Caco-2 (cell line): ENCODE measurements at regions not wholly inside any gene's neighbourhood (a gene's known extent, or its start where the extent isn't known, plus 50 kb on each side); places are given as distances from the start of the nearest gene placed in this dataset.
A peak's percentile ranks its signal among the peaks of the same experiment; 100 is the strongest.

Source experiments
- BruUV-seq: library from RNA; stranded (reverse); fragments of 400-500 nt; replicated peaks from 2 replicates; lab custom pipeline; 2021; lab: Mats Ljungman, UMichigan
- CTCF ChIA-PET: fragments of 300-600 bp; sonication (Branson Sonifier 250); formaldehyde crosslinking; loops from one replicate; lab custom pipeline; 2022; ENCODE audit warnings: antibody characterized with exemption; lab: Charles Lee
- POLR2A ChIA-PET: fragments of 300-600 bp; sonication (Branson Sonifier 250); formaldehyde crosslinking; loops from one replicate; lab custom pipeline; 2022; ENCODE audit warnings: antibody characterized with exemption; lab: Charles Lee
- DNase-seq, 2 experiments: peaks; one replicate each; pipeline versions ENCODE4 v3.0.0 to v3.0.0-alpha.2; 2020 to 2022
- H3K27me3 ChIP-seq: replicated peaks from 2 replicates; pipeline ENCODE4 v1.6.0; 2011; ENCODE audit warnings: low read length; ENCODE audit not compliant: control insufficient read depth, insufficient read depth
- H3K36me3 ChIP-seq: 2 replicates; pipeline ENCODE4 v1.5.1; 2011; ENCODE audit warnings: low read length; ENCODE audit not compliant: control insufficient read depth, insufficient read depth
- H3K4me1 ChIP-seq: fragments of 250-450 bp; sonication (Bioruptor Pico); 2 replicates; pipeline ENCODE4 v1.5.1; 2020; ENCODE audit warnings: mild to moderate bottlenecking
- H3K4me3 ChIP-seq: 2 replicates; pipeline ENCODE4 v1.5.1; 2011; ENCODE audit warnings: low read depth, mild to moderate bottlenecking, control low read depth, low read length
- H3K9me3 ChIP-seq: fragments of 250-450 bp; sonication (Bioruptor Pico); 2 replicates; pipeline ENCODE4 v1.5.1; 2020; ENCODE audit warnings: mild to moderate bottlenecking, moderate library complexity
- H3K27ac Mint-ChIP-seq: one replicate; pipeline ENCODE4 v1.8.0; 2022; ENCODE audit warnings: mixed read lengths; ENCODE audit not compliant: unreplicated experiment
- H3K27me3 Mint-ChIP-seq: one replicate; pipeline ENCODE4 v1.8.0; 2022; ENCODE audit warnings: mixed read lengths; ENCODE audit not compliant: insufficient read depth, unreplicated experiment
- H3K36me3 Mint-ChIP-seq: one replicate; pipeline ENCODE4 v1.8.0; 2022; ENCODE audit warnings: mild to moderate bottlenecking, mixed read lengths; ENCODE audit not compliant: insufficient read depth, unreplicated experiment
- H3K4me1 Mint-ChIP-seq: one replicate; pipeline ENCODE4 v1.8.0; 2022; ENCODE audit warnings: low read depth, mixed read lengths; ENCODE audit not compliant: unreplicated experiment
- H3K4me3 Mint-ChIP-seq: one replicate; pipeline ENCODE4 v1.8.0; 2022; ENCODE audit warnings: mild to moderate bottlenecking, moderate library complexity, mixed read lengths; ENCODE audit not compliant: unreplicated experiment
- H3K9me3 Mint-ChIP-seq: one replicate; pipeline ENCODE4 v1.8.0; 2022; ENCODE audit warnings: mixed read lengths; ENCODE audit not compliant: unreplicated experiment
- CTCF ChIP-seq, 2 experiments: fragments of 200-600 bp in 1 of 2; IDR thresholded peaks; 1 replicate in 1 of 2; 2 replicates in 1 of 2; pipeline versions ENCODE4 v1.5.1 to v1.8.0; 2011 to 2022; ENCODE audit warnings: antibody characterized with exemption in 1 of 2, control low read depth in 1 of 2, inconsistent platforms in 1 of 2, low read depth in 1 of 2, low read length in 1 of 2, mild to moderate bottlenecking in 1 of 2, moderate library complexity in 1 of 2; ENCODE audit not compliant: insufficient read depth in 1 of 2, severe bottlenecking in 1 of 2, unreplicated experiment in 1 of 2
- intact Hi-C: fragments of 100-400 bp; cut with micrococcal nuclease; formaldehyde crosslinking; loops from one replicate; pipeline ENCODE4 v1.10.0; 2022; ENCODE audit not compliant: unreplicated experiment

- no peaks in the 10 kb centered on the region for H3K27me3 ChIP-seq
- Mint-ChIP-seq H3K27ac (peak overlapping the region; percentile 85), H3K4me1 (peaks cover 40% of the 10 kb centered on the region), H3K4me3 (no peak overlapping the region), H3K27me3 (no peaks in the 10 kb centered on the region), H3K9me3 (no peaks in the 10 kb centered on the region), H3K36me3 (peaks cover 7% of the 10 kb centered on the region)
- intact Hi-C loops, result loop anchor here (5.0 kb wide), 1 partner anchor 37 kb away; no protein-coding TSS in a partner anchor
- POLR2A ChIA-PET, result no interaction called here
- no peak for TF ChIP-seq CTCF (IDR thresholded peaks at IDR 0.05; ENCODE audit: insufficient read depth in 1 of 2, low read depth in 1 of 2, low read length in 1 of 2, severe bottlenecking in 1 of 2, unreplicated experiment in 1 of 2)
- peaks cover 45% of the 10 kb centered on the region for H3K4me1 ChIP-seq
- H3K9me3 ChIP-seq, result 0 out of 2 replicates have a peak, but pooled peaks cover 3% of the 10 kb centered on the region
- no peaks in the 10 kb centered on the region for H3K36me3 ChIP-seq
- H3K4me3 ChIP-seq, result no peak overlapping the region
- CTCF ChIA-PET, result interaction anchor here (0.7 to 1.1 kb wide), 2 partner anchors 18 to 95 kb away, joined by 3 to 4 read pairs; no protein-coding TSS in a partner anchor
- no peak for DNase-seq
- no TSS peak for BruUV-seq
These were observed 389.8 kb downstream of the NDFIP2 start for GRCh38 chr13:79870766-79871165.

- Mint-ChIP-seq H3K27ac (peak overlapping the region; percentile 85), H3K4me3 (peak overlapping the region; percentile 49), H3K4me1 (peaks cover 44% of the 10 kb centered on the region), H3K9me3 (no peaks in the 10 kb centered on the region), H3K36me3 (peaks cover 7% of the 10 kb centered on the region), H3K27me3 (no peaks in the 10 kb centered on the region)
- POLR2A ChIA-PET, result no interaction called here
- H3K27me3 ChIP-seq, result no peaks in the 10 kb centered on the region
- peaks cover 45% of the 10 kb centered on the region for H3K4me1 ChIP-seq
- no TSS peak for BruUV-seq
- DNase-seq, result no peak
- no peak for TF ChIP-seq CTCF (IDR thresholded peaks at IDR 0.05; ENCODE audit: insufficient read depth in 1 of 2, low read depth in 1 of 2, low read length in 1 of 2, severe bottlenecking in 1 of 2, unreplicated experiment in 1 of 2)
- CTCF ChIA-PET, result interaction anchor here (0.7 to 1.2 kb wide), 3 partner anchors 18 to 94 kb away, joined by 3 to 4 read pairs (median 3); no protein-coding TSS in a partner anchor
- intact Hi-C loops, result loop anchor here (5.0 kb wide), 1 partner anchor 37 kb away; no protein-coding TSS in a partner anchor
- no peaks in the 10 kb centered on the region for H3K9me3 ChIP-seq
- H3K4me3 ChIP-seq, result no peak overlapping the region
- H3K36me3 ChIP-seq, result no peaks in the 10 kb centered on the region
These were observed 389.2 kb downstream of the NDFIP2 start for GRCh38 chr13:79870123-79870522.

GRCh38 chr13:79869326-79869725, 388.4 kb downstream of the NDFIP2 start:
- POLR2A ChIA-PET, result interaction anchor here (1.5 kb wide), 1 partner anchor 89 kb away, joined by 3 read pairs; no protein-coding TSS in a partner anchor
- TF ChIP-seq CTCF (IDR thresholded peaks at IDR 0.05; ENCODE audit: insufficient read depth in 1 of 2, low read depth in 1 of 2, low read length in 1 of 2, severe bottlenecking in 1 of 2, unreplicated experiment in 1 of 2), result no peak
- intact Hi-C loops, result no loop called here

More at GRCh38 chr13:79869326-79869725, 388.4 kb downstream of the NDFIP2 start:
- Histone ChIP-seq H3K4me3 (no peak overlapping the region; the same call in 1 of the 2 replicates), H3K9me3 (no peaks in the 10 kb centered on the region), H3K27me3 (no peaks in the 10 kb centered on the region), H3K4me1 (peaks cover 45% of the 10 kb centered on the region), H3K36me3 (no peaks in the 10 kb centered on the region)
- H3K27ac Mint-ChIP-seq, result peak overlapping the region; percentile 85
- peak overlapping the region; percentile 49 for H3K4me3 Mint-ChIP-seq
- BruUV-seq, result no TSS peak
- no peaks in the 10 kb centered on the region for H3K9me3 Mint-ChIP-seq
- H3K36me3 Mint-ChIP-seq, result peaks cover 7% of the 10 kb centered on the region
- peak; percentile 56 to 86 for DNase-seq
- peaks cover 44% of the 10 kb centered on the region for H3K4me1 Mint-ChIP-seq
- H3K27me3 Mint-ChIP-seq, result no peaks in the 10 kb centered on the region
- CTCF ChIA-PET, result interaction anchor here (1.2 kb wide), 1 partner anchor 90 kb away, joined by 3 read pairs; no protein-coding TSS in a partner anchor
